Esophagus squamous epithelium (tissue), 5 donors: ENCODE measurements at regions not wholly inside any gene's neighbourhood (a gene's known extent, or its start where the extent isn't known, plus 50 kb on each side); places are given as distances from the start of the nearest gene placed in this dataset.

Experiments
- DNase-seq: peaks from one replicate; lab custom pipeline; 2025; lab: John Stamatoyannopoulos, UW
- H3K27ac ChIP-seq, 4 donors: fragments of 200-600 bp; sonication (generic); one replicate each; pipeline ENCODE4 v1.5.1; 2016 to 2019; ENCODE audit warnings: mild to moderate bottlenecking in 1 of 4
- H3K27me3 ChIP-seq, 4 donors: fragments of 200-600 bp; sonication (generic); 1 replicate in 3 of 4; 2 replicates in 1 of 4; pipeline versions ENCODE4 v1.5.1 to v1.6.0; 2017 to 2021; ENCODE audit warnings: antibody characterized with exemption in 1 of 4
- H3K36me3 ChIP-seq, 3 donors: fragments of 200-600 bp; sonication (generic); one replicate each; pipeline ENCODE4 v1.5.1; 2016 to 2019
- H3K4me1 ChIP-seq, 3 donors: fragments of 200-600 bp; sonication (generic); one replicate each; pipeline ENCODE4 v1.5.1; 2017 to 2019
- H3K4me3 ChIP-seq, 4 donors: fragments of 200-600 bp; sonication (generic); 1 replicate in 3 of 4; 2 replicates in 1 of 4; pipeline ENCODE4 v1.5.1; 2016 to 2019; ENCODE audit warnings: mild to moderate bottlenecking in 2 of 4, moderate library complexity in 1 of 4
- H3K9me3 ChIP-seq, 3 donors: fragments of 200-600 bp; sonication (generic); one replicate each; pipeline ENCODE4 v1.5.1; 2016 to 2019
- CTCF ChIP-seq, 6 experiments: fragments of 450-650 bp in 4 of 6; fragments of 200-600 bp in 2 of 6; sonication (generic) in 2 of 6; IDR thresholded peaks; one replicate each; pipeline ENCODE4 v1.5.1; 2016 to 2019; ENCODE audit warnings: antibody characterized with exemption in 6 of 6, mild to moderate bottlenecking in 4 of 6, moderate library complexity in 4 of 6
- POLR2A ChIP-seq, 4 donors: fragments of 450-650 bp; IDR thresholded peaks; one replicate each; pipeline ENCODE4 v1.6.1; 2017; ENCODE audit warnings: antibody characterized with exemption in 4 of 4, mild to moderate bottlenecking in 4 of 4, moderate library complexity in 3 of 4
- WGBS, 2 donors: methylation state at CpG; one replicate each; pipeline ENCODE4 v1.1.5; 2018; 5-methylcytosine and 5-hydroxymethylcytosine counted together
- intact Hi-C: fragments of 100-400 bp; cut with DNase I; formaldehyde crosslinking; loops from one replicate; pipeline ENCODE4 v1.15.0; 2022
- donor health status: DM: yes; HTN: yes; CAD: no.

GRCh38 chr2:139007130-139007529, 226.9 kb upstream of the NXPH2 start:
- no peak for DNase-seq
- H3K27me3 ChIP-seq = no peaks in the 10 kb centered on the region
- intact Hi-C loops = no loop called here
- H3K9me3 ChIP-seq = no peaks in the 10 kb centered on the region
- H3K27ac ChIP-seq = no peak overlapping the region
- no peaks in the 10 kb centered on the region for H3K4me1 ChIP-seq
- H3K4me3 ChIP-seq = no peak overlapping the region
- H3K36me3 ChIP-seq = no peaks in the 10 kb centered on the region
- TF ChIP-seq CTCF (IDR thresholded peaks at IDR 0.05) = no peak
- TF ChIP-seq POLR2A (IDR thresholded peaks at IDR 0.05) = no peak

- DNase-seq = no peak
- 46 to 51% methylated on average over 6 of the region's 6 CpGs for WGBS, 2 donors
- no peak overlapping the region for H3K4me3 ChIP-seq
- H3K36me3 ChIP-seq = no peaks in the 10 kb centered on the region
- no peaks in the 10 kb centered on the region for H3K27me3 ChIP-seq
- H3K9me3 ChIP-seq = no peaks in the 10 kb centered on the region
- TF ChIP-seq CTCF (IDR thresholded peaks at IDR 0.05) (no peak), POLR2A (IDR thresholded peaks at IDR 0.05) (no peak)
- intact Hi-C loops = no loop called here
- no peak overlapping the region for H3K27ac ChIP-seq
- H3K4me1 ChIP-seq = no peaks in the 10 kb centered on the region
Measured at GRCh38 chr2:139000131-139000785, 220.1 kb upstream of the NXPH2 start.

GRCh38 chr2:138997856-138998517, 217.8 kb upstream of the NXPH2 start:
- no peaks in the 10 kb centered on the region for H3K4me1 ChIP-seq
- no peak overlapping the region for H3K27ac ChIP-seq
- intact Hi-C loops = no loop called here
- DNase-seq = no peak
- no peaks in the 10 kb centered on the region for H3K9me3 ChIP-seq
- H3K36me3 ChIP-seq = no peaks in the 10 kb centered on the region
- no peak overlapping the region for H3K4me3 ChIP-seq
- WGBS, 2 donors = 65 to 72% methylated on average over 3 of the region's 3 CpGs
- no peaks in the 10 kb centered on the region for H3K27me3 ChIP-seq
- no peak for TF ChIP-seq CTCF (IDR thresholded peaks at IDR 0.05)
- no peak for TF ChIP-seq POLR2A (IDR thresholded peaks at IDR 0.05)

- intact Hi-C loops = no loop called here
- TF ChIP-seq CTCF (IDR thresholded peaks at IDR 0.05) (no peak), POLR2A (IDR thresholded peaks at IDR 0.05) (no peak)
- Histone ChIP-seq H3K27me3 (no peaks in the 10 kb centered on the region), H3K27ac (no peak overlapping the region), H3K4me1 (no peaks in the 10 kb centered on the region), H3K36me3 (no peaks in the 10 kb centered on the region), H3K9me3 (no peaks in the 10 kb centered on the region), H3K4me3 (no peak overlapping the region)
- no peak for DNase-seq
- 58 to 69% methylated on average over 2 of the region's 2 CpGs for WGBS, 2 donors
Measured at GRCh38 chr2:138997346-138997745, 217.2 kb upstream of the NXPH2 start.

- no peak for DNase-seq
- no peak overlapping the region for H3K27ac ChIP-seq
- H3K36me3 ChIP-seq = no peaks in the 10 kb centered on the region
- 53 to 59% methylated on average over 1 of the region's 1 CpG for WGBS, 2 donors
- intact Hi-C loops = no loop called here
- no peaks in the 10 kb centered on the region for H3K27me3 ChIP-seq
- H3K9me3 ChIP-seq = peaks cover 0 to 6% (median 3%) of the 10 kb centered on the region in 3 donors
- H3K4me1 ChIP-seq = no peaks in the 10 kb centered on the region
- TF ChIP-seq CTCF (IDR thresholded peaks at IDR 0.05) = no peak
- no peak for TF ChIP-seq POLR2A (IDR thresholded peaks at IDR 0.05)
- no peak overlapping the region for H3K4me3 ChIP-seq
Measured at GRCh38 chr2:138994502-138994901, 214.3 kb upstream of the NXPH2 start.
